ENCODE measurements at regions not wholly inside any gene's neighbourhood (a gene's known extent, or its start where the extent isn't known, plus 50 kb on each side); places are given as distances from the start of the nearest gene placed in this dataset.

DNA sequence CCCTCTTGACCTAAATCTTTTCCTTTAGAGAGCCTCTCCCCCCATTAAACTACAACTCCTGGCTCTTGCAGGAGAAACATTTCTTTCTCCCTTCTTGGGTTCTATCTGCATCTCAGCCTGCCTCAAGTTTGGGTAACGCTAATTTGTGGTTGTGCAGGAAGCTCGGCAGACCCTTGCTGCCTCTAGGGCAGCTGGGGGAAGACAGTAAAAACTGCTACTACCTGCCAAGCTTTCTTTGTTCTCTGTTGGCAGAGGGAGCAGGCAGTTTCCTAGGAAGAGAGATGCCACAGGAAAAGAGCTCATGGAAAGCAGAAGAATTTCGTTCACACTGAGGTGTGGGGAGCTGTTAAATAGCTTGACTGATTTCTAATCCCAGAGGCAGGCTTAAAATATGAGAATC is 555.6 kb upstream of the IGFBP7 start:
- H3K27me3 ChIP-seq, result no peaks in the 10 kb centered on the region
- H3K4me3 ChIP-seq, result no peak overlapping the region
- H3K4me1 ChIP-seq, result no peaks in the 10 kb centered on the region
- no peak overlapping the region for H3K27ac ChIP-seq
- TF ChIP-seq, protein P1, sequence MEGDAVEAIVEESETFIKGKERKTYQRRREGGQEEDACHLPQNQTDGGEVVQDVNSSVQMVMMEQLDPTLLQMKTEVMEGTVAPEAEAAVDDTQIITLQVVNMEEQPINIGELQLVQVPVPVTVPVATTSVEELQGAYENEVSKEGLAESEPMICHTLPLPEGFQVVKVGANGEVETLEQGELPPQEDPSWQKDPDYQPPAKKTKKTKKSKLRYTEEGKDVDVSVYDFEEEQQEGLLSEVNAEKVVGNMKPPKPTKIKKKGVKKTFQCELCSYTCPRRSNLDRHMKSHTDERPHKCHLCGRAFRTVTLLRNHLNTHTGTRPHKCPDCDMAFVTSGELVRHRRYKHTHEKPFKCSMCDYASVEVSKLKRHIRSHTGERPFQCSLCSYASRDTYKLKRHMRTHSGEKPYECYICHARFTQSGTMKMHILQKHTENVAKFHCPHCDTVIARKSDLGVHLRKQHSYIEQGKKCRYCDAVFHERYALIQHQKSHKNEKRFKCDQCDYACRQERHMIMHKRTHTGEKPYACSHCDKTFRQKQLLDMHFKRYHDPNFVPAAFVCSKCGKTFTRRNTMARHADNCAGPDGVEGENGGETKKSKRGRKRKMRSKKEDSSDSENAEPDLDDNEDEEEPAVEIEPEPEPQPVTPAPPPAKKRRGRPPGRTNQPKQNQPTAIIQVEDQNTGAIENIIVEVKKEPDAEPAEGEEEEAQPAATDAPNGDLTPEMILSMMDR (IDR thresholded peaks at IDR 0.05), result no peak
- TF ChIP-seq POLR2A (IDR thresholded peaks at IDR 0.05), result no peak
- TF ChIP-seq EP300 (IDR thresholded peaks at IDR 0.05), result no peak
- no peak for DNase-seq (ENCODE audit: low spot score in 2 of 2)
- no peaks in the 10 kb centered on the region for H3K9me3 ChIP-seq
- WGBS, 2 donors, result 52% methylated on average over 3 of the region's 3 CpGs
- H3K36me3 ChIP-seq, result no peaks in the 10 kb centered on the region

DNA sequence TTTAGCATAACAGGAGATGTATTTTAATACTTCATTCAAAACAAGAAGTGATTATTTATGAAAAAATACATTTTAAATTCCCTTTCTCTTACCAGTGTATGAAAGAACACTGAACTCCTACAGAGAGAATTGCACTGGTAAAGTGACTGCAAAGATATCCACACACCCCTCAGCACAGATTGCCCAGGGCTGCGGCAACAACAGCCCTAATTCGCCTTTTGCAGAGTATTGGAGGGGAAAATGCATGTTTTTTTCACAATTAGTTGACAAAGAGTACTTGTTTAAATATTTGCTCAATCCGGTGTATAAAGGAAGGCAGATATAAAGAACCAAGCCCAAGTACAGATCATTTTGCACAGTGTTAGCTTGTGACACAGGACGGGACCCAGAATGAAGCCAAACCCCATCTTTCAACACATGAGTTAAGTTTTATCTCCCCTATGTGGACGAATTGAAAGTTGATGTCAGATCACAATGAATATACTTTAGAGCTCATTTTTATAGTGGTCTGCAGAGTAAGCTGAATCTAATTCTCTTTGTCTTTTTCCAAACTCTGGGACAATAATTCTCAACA is 551.4 kb upstream of the IGFBP7 start:
- H3K9me3 ChIP-seq, result no peaks in the 10 kb centered on the region
- no peaks in the 10 kb centered on the region for H3K36me3 ChIP-seq
- no peak overlapping the region for H3K4me3 ChIP-seq
- H3K4me1 ChIP-seq, result no peaks in the 10 kb centered on the region
- 51 to 65% methylated on average over 5 of the region's 5 CpGs for WGBS, 2 donors
- no peak for DNase-seq (ENCODE audit: low spot score in 2 of 2)
- no peak overlapping the region for H3K27ac ChIP-seq
- TF ChIP-seq POLR2A (IDR thresholded peaks at IDR 0.05) (no peak), EP300 (IDR thresholded peaks at IDR 0.05) (no peak)
- TF ChIP-seq, protein P1 (IDR thresholded peaks at IDR 0.05), result no peak
- no peaks in the 10 kb centered on the region for H3K27me3 ChIP-seq

DNA sequence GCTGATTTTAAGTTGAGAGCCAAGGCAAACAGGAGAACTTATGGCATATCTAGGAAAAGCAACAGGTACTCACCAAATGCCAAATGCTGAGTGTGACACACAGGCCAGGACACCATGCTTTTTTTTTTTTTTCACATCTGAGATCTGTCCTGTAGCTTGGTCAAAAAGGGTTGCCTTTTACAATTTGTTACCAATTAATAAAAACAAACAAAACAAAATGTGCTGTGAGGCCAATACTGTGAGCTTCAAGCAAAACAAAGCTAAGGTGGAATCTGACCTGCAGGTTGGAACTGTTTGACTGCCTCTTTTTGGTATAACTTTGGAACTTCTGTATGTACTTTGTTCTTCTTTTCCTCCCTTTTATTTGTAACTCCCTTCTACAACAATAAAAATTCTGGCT is 548.5 kb upstream of the IGFBP7 start:
- no peak for DNase-seq (ENCODE audit: low spot score in 2 of 2)
- H3K9me3 ChIP-seq, result no peaks in the 10 kb centered on the region
- TF ChIP-seq EP300 (IDR thresholded peaks at IDR 0.05), result no peak
- TF ChIP-seq, protein P1 (IDR thresholded peaks at IDR 0.05), result no peak
- TF ChIP-seq POLR2A (IDR thresholded peaks at IDR 0.05), result no peak
- no peak overlapping the region for H3K4me3 ChIP-seq
- no peak overlapping the region for H3K27ac ChIP-seq
- no peaks in the 10 kb centered on the region for H3K27me3 ChIP-seq
- H3K4me1 ChIP-seq, result no peaks in the 10 kb centered on the region
- H3K36me3 ChIP-seq, result no peaks in the 10 kb centered on the region

DNA sequence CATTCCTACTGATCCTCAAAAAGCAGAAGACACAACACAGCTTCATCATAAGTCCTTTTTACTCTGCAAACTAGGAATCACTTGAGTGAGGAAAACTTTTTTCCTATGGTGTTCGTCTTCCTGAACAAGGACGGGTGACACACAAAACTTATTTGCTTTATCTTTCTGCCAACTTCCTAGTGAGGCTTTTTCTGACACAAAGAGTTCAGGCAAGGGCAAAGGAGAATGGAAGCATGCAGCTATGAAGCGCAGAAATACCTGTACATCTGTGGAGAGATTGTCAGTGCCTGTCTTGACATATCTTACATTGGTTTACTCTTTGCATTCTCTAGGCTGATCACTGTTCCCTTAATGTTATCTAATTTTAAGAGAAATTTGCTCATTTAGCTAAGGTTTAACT is 548.0 kb upstream of the IGFBP7 start:
- Histone ChIP-seq H3K4me1 (no peaks in the 10 kb centered on the region), H3K36me3 (no peaks in the 10 kb centered on the region), H3K27me3 (no peaks in the 10 kb centered on the region), H3K4me3 (no peak overlapping the region), H3K27ac (no peak overlapping the region), H3K9me3 (no peaks in the 10 kb centered on the region)
- WGBS, 2 donors, result 64 to 83% methylated on average over 3 of the region's 3 CpGs
- no peak for DNase-seq (ENCODE audit: low spot score in 2 of 2)
- TF ChIP-seq POLR2A (IDR thresholded peaks at IDR 0.05) (no peak), EP300 (IDR thresholded peaks at IDR 0.05) (no peak)
- TF ChIP-seq, protein P1 (IDR thresholded peaks at IDR 0.05), result no peak

DNA sequence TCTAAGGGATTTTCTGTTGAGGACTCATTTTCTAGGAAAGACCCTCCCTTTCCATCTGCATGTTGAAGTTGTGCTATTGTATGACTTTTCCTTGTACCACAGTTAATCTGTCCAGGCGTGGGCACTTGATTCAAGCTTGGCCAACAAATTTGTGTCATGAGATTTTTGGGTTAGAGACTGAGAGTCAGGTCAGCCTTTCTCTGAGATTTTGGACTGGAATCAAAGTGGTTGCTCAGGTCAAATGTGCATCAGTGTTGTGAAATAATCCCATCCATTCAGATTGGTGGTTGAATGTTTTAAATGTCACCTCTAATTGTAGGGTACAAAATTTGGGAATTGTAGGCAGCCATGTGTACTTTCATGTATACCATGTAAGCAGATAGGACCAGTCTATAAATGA is 545.2 kb upstream of the IGFBP7 start:
- WGBS, 2 donors, result 75 to 89% methylated on average over 1 of the region's 1 CpG
- H3K27me3 ChIP-seq, result no peaks in the 10 kb centered on the region
- no peak for DNase-seq (ENCODE audit: low spot score in 2 of 2)
- no peak overlapping the region for H3K4me3 ChIP-seq
- H3K36me3 ChIP-seq, result no peaks in the 10 kb centered on the region
- no peaks in the 10 kb centered on the region for H3K4me1 ChIP-seq
- H3K27ac ChIP-seq, result no peak overlapping the region
- H3K9me3 ChIP-seq, result no peaks in the 10 kb centered on the region
- TF ChIP-seq, protein P1 (IDR thresholded peaks at IDR 0.05), result no peak
- TF ChIP-seq POLR2A (IDR thresholded peaks at IDR 0.05), result no peak
- no peak for TF ChIP-seq EP300 (IDR thresholded peaks at IDR 0.05)
